GM12865 (cell line): ENCODE measurements at regions not wholly inside any gene's neighbourhood (a gene's known extent, or its start where the extent isn't known, plus 50 kb on each side); places are given as distances from the start of the nearest gene placed in this dataset.
"Not testable (repeated sequence)": the region's sequence is repeated elsewhere in the genome, so short reads cannot be mapped to it uniquely, and the experiment has no call there.

Experiments used
- DNase-seq: peaks from one replicate; pipeline ENCODE4 v3.0.0; 2010; ENCODE audit warnings: low read depth
- H3K4me3 ChIP-seq: 2 replicates; pipeline ENCODE4 v1.5.1; 2011; ENCODE audit warnings: mild to moderate bottlenecking, low read depth, low read length, control low read depth
- CTCF ChIP-seq: IDR thresholded peaks from 2 replicates; pipeline ENCODE4 v1.5.1; 2011; ENCODE audit warnings: low read length, control low read depth, low read depth, inconsistent platforms; ENCODE audit not compliant: insufficient read depth; ENCODE audit errors: missing control alignments

DNA sequence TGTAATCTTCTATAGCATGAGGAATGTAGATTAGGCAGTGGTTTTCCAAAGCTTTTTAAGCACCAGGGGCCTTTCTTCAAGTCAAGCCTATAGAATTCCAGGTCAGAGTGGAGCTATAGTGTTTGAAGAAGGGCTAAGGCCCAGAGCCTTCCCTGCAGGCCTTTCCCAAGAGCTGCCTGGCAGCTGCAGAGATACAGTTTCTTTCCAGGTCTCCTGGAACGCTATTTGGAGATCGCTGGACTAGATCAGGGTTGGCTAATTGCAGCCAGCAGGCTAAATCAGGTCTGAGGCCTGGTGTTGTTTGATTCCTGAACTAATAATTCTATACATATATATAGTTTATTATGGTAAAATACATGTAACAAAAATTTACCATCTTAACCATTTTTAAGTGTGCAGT lies 319.0 kb upstream of the SPRED2 start:
- no peak overlapping the region for H3K4me3 ChIP-seq
- no peak for TF ChIP-seq CTCF
- DNase-seq, result no peak

DNA sequence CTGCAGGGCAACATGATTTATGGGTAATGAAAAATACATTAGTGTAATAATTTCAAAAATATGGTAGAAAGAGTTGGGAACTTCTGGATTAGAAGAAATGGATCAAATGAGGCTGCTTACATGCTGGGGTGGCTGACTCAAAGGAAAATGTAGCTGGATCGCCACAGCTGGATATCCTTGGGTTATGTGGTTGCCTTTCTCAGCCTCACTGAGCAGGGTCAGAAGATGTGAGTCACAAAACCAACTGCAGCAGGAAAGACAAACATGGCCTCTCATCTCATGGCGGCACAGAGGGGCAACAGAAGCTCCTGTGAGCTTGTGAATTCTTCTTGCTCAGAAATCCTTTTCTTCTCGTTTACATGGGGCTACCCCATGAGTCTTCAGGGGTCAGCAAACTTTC lies 317.1 kb upstream of the SPRED2 start:
- H3K4me3 ChIP-seq, result no peak overlapping the region
- no peak for TF ChIP-seq CTCF
- DNase-seq, result no peak

GRCh38 chr2:65747875-65748274 lies 315.5 kb upstream of the SPRED2 start:
- not testable (repeated sequence) for H3K4me3 ChIP-seq, DNase-seq

GRCh38 chr2:65746931-65747675 lies 314.7 kb upstream of the SPRED2 start:
- no peak for DNase-seq
- TF ChIP-seq CTCF, result no peak
- no peak overlapping the region for H3K4me3 ChIP-seq

DNA sequence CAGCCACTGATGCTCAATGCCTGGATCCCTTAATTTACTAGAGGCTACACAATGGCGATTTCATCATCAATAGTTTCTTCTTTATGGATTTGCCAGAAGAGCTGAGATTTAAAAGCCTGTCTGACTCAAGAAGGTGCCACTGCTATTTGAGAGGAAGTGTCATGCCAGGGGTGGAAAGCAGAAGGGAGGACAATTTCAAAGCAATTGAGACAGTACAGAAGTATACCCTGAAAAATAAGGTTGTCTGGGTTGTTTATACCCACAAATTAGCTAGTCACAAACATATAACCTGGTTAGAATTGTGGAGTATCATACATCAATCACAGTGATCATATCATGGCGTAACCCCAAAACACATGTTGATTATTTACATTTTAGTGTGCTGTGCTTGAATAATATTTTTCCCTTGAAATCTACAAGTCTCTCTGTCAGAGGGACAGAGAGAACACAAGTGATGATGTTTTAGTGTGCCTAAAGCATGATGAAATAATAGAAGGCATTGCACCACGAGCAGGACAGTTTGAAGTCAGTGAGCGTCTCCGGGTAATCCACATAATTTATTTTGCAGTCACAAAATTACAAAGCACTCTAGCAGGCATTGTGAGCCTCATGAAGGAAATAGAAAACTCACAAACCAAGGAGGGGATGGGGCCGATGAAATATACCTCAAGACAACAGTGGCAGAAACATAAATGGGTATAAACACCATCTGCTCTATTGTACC lies 312.2 kb upstream of the SPRED2 start:
- DNase-seq, result no peak
- TF ChIP-seq CTCF, result no peak
- H3K4me3 ChIP-seq, result no peak overlapping the region

DNA sequence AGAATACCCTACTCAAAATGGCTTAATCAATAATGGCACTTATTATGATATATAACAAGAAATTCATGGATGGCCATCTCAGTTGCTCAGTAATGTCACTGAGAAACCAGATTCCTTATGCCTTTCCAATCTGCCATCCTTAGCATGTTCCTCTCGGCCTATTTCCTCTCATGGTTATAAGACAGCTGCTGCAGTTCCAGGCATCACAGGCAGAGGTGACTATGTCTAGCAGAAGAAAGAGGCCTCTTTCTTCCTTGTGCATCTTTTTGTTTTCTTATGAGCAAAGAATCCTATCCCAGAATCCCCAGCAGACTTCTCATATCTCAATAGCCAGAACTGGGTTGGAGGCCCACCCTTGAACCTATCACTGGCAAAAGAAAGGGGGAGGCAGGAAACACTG lies 310.6 kb upstream of the SPRED2 start:
- no peak for DNase-seq

More for the DNA sequence above, 310.6 kb upstream of the SPRED2 start:
- H3K4me3 ChIP-seq, result no peak overlapping the region
- TF ChIP-seq CTCF, result no peak
